HG02885 (cell line): ENCODE measurements at regions not wholly inside any gene's neighbourhood (a gene's known extent, or its start where the extent isn't known, plus 50 kb on each side); places are given as distances from the start of the nearest gene placed in this dataset.

Source experiments
- ATAC-seq: cut with Tn5 transposase; IDR thresholded peaks from one replicate; pipeline ENCODE4 v1.9.1; 2021; ENCODE audit warnings: mild to moderate bottlenecking; ENCODE audit not compliant: unreplicated experiment, poor library complexity

- ATAC-seq, result no peak
These were observed 77.4 kb upstream of the ALDH1B1 start for GRCh38 chr9:38315085-38315595.

GRCh38 chr9:38313421-38313820 is 79.1 kb upstream of the ALDH1B1 start:
- ATAC-seq, result no peak

- no peak for ATAC-seq
These were observed 80.1 kb upstream of the ALDH1B1 start for GRCh38 chr9:38312406-38312805.

GRCh38 chr9:38311382-38312270 is 80.9 kb upstream of the ALDH1B1 start:
- ATAC-seq, result no peak

GRCh38 chr9:38309324-38310195 is 82.9 kb upstream of the ALDH1B1 start:
- no peak for ATAC-seq

GRCh38 chr9:38308136-38308535 is 84.4 kb upstream of the ALDH1B1 start:
- no peak for ATAC-seq

GRCh38 chr9:38306899-38307298 is 85.6 kb upstream of the ALDH1B1 start:
- ATAC-seq, result no peak

- ATAC-seq, result no peak
These were observed 86.9 kb upstream of the ALDH1B1 start for GRCh38 chr9:38305582-38305981.

GRCh38 chr9:38301376-38302106 is 91.0 kb upstream of the ALDH1B1 start:
- no peak for ATAC-seq

- no peak for ATAC-seq
These were observed 92.6 kb upstream of the ALDH1B1 start for GRCh38 chr9:38299856-38300255.

GRCh38 chr9:38298904-38299303 is 93.6 kb upstream of the ALDH1B1 start:
- ATAC-seq, result no peak

GRCh38 chr9:38298503-38298902 is 94.0 kb upstream of the ALDH1B1 start:
- no peak for ATAC-seq

- ATAC-seq, result no peak
These were observed 95.7 kb upstream of the ALDH1B1 start for GRCh38 chr9:38296807-38297206.

- ATAC-seq, result no peak
These were observed 96.7 kb upstream of the ALDH1B1 start for GRCh38 chr9:38295764-38296163.

- no peak for ATAC-seq
These were observed 98.1 kb upstream of the ALDH1B1 start for GRCh38 chr9:38294220-38294960.

GRCh38 chr9:38293022-38293421 is 99.5 kb upstream of the ALDH1B1 start:
- no peak for ATAC-seq

- no peak for ATAC-seq
These were observed 100.0 kb upstream of the ALDH1B1 start for GRCh38 chr9:38292480-38292879.

GRCh38 chr9:38289866-38290245 is 102.6 kb upstream of the ALDH1B1 start:
- ATAC-seq, result no peak

GRCh38 chr9:38289236-38289865 is 103.2 kb upstream of the ALDH1B1 start:
- no peak for ATAC-seq
